ENCODE measurements at regions not wholly inside any gene's neighbourhood (a gene's known extent, or its start where the extent isn't known, plus 50 kb on each side); places are given as distances from the start of the nearest gene placed in this dataset.
A peak's percentile ranks its signal among the peaks of the same experiment; 100 is the strongest.

DNA sequence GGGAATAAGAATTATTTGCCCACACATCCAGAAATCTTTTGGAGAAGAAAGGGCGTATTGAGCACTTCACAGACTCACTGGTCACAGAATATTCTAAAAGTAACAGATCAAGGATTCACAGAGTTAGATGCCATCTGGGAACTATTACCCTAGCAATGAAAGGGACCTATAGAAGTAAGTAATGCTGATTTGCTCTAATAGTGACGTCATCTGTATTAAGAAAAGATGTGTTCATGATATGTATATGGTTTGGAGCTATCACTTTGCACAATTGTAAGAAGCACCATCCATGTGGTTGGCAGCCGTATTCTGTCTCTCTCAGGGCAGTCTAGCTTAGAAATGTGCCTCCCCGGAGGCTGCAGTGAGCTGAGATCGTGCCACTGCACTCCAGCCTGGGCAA lies 52.8 kb upstream of the SV2C start:
- intact Hi-C loops (cut with DNase I) = no loop called here
- DNase-seq = no peak

DNA sequence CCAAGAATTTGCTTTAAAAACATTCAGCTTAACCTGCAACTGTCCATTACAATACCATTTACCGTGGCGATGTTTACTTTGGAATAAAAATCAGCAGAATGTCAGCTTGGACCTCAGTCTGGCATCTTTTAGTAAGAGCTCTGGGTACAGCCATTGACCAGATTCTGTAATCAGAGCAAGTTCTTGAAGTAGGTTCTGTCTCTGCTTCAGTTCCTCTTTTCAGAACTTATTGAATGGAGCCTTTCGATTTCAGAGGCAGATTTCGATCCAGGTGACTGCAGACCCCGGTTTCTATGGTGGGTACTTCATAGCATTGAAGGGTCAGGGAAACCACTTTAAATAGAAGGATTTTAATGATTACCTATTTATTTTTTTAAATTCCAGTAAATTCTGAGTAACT lies 53.4 kb upstream of the SV2C start:
- intact Hi-C loops (cut with DNase I) = no loop called here
- no peak for DNase-seq

DNA sequence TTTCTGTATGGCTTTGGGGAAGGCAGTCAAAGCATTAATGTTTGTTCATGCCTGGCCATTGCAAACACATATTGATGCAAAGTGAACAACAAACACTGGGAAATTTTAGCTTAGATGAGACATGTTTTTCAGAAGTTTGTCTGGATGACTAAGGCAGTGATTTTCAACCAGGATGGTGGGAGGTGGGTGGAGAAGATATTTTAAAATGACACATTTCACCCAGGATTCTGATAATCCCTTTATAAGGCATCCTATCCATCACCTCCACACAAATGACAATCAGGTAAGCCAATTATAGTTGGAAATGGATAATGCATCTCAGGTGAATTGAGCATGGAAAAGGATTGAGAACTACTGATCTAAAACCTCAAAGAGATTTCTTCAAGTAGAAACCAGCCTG lies 57.4 kb upstream of the SV2C start:
- intact Hi-C loops (cut with DNase I) = no loop called here
- DNase-seq = no peak

DNA sequence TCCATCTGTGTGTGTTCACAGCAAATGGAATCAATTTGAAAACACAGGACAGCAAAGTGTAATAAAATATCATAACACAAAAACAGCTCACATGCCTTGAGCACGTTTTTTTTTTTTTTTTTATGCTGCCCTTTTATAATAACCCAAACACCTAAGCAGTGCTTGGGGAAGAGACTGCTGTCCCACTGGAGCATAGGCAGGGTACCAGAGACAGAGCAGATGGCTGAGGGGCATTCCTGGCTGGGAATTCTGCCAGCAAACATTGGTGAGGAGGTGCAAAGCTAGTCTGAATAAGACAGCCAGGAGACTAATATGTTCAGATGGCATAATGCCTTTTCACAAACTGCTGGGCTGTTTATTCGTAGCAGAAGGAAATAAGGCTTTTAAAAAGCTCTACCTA lies 58.1 kb upstream of the SV2C start:
- intact Hi-C loops (cut with DNase I) = no loop called here
- no peak for DNase-seq

DNA sequence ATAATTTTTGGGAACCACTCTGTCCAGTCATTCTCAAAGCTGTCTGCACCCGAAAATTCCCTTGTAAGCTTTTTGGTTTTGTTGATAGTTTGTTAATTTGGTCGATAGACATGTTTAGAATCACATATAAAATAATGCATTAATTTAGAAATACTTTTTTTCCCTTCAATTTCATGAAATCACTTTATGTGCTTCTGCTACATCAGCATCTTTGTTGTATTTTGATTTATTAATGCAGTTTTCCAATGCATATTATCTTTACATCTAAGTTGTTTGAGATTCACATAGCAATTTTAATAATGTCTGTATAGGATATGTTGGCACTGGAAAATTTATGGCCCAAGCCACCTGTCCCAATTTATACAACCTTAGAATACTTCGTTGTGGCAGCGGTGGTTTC lies 60.6 kb upstream of the SV2C start:
- DNase-seq = no peak
- intact Hi-C loops (cut with DNase I) = no loop called here

DNA sequence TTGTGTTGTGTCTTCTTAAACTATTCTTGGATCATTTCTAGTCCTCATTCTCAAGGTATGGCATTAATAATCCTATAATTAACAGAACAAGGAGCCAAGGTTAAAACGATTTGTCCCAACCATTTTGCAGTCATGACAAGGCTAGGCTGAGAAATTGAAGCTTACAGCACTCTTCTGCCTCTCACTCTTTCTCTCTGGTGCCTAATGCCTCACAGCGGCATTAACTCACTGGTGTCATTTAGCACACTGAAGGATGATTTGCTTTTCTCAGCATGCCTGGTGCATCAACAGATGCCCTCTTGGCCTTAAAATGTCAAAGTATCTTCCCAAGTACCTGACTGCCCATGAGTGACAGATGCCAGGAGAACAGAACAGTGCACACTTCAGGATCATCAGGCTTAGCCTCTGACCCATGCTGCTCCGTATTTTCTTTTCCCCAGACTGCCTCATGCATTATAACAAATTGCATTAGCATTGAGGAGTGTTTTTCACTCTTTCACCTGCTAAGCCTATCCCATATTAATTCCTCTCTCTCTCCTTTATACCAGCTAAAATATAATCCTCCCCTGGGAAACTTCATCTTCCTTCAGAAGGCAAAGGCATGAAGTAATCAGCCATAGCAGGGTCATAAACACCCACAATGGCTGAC lies 61.1 kb upstream of the SV2C start:
- intact Hi-C loops (cut with DNase I) = no loop called here
- no peak for DNase-seq

DNA sequence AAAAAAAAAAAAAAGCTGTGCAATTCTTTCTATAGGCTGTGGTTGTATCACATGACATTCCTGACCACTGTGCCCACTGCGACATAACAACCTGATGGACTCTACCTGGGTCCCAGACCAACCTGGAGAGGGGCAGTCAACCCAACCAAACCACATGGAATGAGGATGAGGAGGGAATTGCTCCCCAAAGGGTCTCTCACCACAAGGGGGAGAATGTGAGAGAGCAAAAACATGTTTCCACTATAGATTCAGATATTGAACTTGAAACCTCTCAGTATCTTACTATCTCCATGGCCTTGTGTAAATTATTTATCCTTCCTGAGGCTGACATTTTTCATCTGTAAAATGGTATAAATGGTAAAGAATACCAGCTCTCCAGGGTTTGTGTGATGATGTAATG lies 66.9 kb upstream of the SV2C start:
- intact Hi-C loops (cut with DNase I) = no loop called here
- no peak for DNase-seq

DNA sequence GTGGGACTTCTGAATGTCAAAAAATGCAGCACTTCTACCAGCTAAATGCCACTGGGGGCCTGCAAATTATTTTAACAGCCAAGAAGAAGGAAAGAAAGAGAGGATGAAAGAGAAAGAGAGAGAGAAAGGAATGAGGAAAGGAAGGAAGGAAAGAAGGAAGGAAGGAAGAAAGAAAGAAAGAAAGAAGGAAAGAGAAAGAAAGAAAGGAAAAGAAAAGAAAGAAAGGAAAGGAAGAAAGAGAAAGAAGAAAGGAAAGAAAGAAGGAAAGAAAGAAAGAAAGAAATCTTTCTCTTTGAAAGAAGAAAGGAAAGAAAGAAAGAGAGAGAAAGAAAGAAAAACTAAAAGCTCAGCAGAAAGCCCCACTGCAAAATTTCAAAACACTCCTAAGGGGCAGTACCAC lies 69.2 kb upstream of the SV2C start:
- intact Hi-C loops (cut with DNase I) = no loop called here
- no peak for DNase-seq

DNA sequence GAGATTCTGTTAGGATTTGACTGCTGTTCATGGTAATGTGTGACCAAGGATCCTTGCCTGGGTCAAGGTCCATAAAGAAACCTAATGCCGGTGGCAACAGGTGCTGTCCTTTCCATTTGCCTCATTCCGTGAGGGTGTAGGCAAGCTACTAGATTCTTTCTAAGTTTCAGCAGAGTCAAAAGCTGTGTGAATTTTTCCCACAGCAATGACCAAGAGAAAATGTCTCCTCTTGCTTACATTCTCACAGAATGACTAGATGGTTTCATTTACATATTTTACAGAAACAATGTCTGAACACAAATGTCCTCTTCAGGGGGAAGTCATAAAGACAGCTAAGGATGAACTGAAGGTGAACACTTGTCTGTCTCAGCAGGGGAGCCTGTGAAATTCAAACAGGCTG lies 75.3 kb upstream of the SV2C start:
- intact Hi-C loops (cut with DNase I) = no loop called here

DNA sequence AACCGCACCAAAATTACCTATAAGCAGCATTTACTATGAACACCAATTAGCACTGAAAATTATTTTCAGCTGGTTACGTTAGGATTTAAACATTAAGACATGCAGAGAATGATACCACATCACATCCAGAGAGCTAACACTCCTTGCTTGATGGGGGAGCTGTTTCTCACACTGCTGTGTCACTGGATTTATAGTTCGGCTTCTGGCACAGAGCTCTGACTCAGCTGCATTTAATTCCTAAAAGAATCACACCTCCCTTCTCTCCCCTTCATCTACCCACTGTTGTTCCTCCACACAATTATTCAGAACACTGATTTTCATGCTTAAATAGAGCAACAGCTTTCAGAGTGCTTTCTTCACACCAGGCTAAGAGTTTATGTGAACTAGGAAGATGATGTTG lies 82.6 kb upstream of the SV2C start:
- intact Hi-C loops (cut with DNase I) = no loop called here
- DNase-seq = peak in 1 of 10 donors; percentile 6

More for the DNA sequence above, 75.3 kb upstream of the SV2C start:
- no peak for DNase-seq

DNA sequence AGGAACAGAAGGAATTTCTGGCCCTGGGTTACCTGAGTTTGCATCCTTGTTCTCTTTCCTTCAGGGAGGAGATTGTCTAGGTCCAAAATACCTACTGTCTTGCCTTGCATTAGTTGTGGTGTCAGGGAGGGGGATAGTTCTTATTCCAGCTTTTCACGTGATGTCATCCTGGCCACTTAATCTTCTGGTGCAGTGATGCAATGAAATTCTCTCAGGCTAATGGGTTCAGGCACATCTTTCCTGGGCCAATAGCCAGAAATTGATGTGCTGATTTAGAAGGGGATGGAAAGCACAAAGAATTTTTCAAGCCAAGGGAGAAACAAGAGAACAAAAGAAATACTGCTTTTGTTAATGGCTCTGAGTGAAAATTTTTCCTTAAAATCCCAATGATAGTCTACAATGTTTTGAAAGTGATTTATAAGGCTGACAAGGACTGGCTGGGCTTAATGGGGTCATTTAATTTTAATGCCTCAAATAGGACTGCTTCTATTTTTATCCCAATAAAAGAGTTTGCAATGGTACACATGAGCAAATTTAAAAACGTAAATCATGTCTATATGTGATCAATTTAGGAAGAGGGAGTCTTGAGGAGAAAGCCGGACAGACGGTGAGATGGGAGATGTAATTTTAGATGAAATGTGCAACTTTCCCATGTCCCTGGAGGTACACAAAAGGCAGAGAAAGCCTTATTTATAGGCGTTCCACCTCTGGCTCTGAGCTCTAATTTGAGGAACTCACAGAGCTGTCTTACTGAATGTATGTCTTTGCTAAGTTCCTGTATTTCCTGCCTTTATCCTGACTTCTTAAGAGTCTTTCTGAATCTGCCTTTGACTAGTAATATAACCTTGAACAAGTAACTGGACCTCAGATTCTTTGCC lies 89.3 kb upstream of the SV2C start:
- intact Hi-C loops (cut with DNase I) = no loop called here
- no peak for DNase-seq

DNA sequence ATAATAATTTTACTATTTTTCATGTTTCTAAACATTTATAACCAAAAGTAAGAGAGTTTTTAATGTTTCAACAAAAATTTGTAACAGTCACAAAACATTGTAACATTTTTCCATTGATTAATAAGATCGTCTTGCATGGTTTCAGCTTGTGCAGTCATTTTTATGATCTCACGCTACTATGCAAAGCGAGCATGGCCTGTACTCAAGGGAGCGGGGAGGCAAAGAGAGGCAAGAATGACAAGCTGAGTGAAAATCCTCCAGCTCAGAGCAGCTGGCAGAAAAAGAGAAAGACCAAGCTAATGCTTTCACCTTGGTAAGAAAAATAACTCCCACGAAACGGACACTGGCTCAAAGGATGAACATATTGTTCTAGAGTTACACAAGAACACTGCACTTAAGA lies 90.0 kb upstream of the SV2C start:
- no peak for DNase-seq
- intact Hi-C loops (cut with DNase I) = no loop called here

DNA sequence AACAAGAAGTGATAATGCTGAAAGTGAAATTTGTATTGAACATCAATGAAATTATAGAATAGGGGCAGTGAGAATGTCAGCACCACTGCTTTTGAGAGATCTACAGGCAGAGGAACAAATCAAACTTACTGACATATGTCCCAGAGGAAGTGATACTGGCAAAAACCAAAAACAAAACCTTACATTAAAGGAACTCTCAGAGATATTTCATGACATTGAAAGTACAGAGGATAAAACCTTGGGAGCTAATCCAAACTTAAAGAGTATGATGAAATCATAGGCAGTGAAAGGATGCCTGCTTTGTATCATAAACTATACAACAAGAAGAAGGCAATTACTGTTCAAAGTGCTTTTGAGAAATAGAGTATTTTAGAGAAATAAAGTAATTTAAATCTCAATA lies 90.4 kb upstream of the SV2C start:
- intact Hi-C loops (cut with DNase I) = no loop called here
- DNase-seq = no peak

DNA sequence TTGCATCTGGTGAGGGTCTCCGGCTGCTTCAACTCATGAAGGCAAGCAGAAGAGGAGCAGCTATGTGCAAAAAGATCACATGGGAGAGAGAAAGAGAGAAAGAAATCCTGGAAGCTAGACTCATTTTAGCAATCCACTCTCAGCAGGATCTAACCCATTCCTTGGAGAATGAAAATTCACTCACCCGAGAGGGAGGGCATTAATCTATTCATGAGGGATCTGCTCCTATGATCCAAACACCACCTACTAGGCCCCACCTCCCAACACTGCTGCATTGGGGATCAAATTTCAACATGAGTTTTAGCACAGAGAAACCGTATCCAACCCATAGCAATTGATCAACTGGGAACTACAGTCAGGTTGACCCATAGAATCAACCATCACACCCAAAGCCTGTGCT lies 98.1 kb upstream of the SV2C start:
- DNase-seq = no peak
- intact Hi-C loops (cut with DNase I) = no loop called here

DNA sequence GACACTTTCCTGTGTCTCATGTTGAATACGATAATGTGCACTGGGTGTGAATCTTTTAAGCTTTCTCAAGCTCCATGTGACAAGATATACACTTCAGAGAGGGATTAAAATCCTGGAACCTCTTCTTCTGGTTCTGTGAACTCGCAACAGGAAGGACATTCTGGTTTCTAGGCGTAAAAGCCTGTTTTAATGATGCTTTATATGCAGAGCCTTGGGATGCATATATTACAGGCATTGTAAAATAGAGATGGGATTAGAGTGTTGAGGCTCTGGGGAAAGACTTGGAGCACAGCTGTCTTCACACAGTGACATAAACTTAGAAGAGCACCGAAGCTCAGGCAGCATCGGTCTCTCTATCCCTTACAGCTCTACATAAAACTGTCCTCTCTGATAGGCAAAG lies 107.7 kb upstream of the SV2C start:
- no peak for DNase-seq
- intact Hi-C loops (cut with DNase I) = no loop called here

DNA sequence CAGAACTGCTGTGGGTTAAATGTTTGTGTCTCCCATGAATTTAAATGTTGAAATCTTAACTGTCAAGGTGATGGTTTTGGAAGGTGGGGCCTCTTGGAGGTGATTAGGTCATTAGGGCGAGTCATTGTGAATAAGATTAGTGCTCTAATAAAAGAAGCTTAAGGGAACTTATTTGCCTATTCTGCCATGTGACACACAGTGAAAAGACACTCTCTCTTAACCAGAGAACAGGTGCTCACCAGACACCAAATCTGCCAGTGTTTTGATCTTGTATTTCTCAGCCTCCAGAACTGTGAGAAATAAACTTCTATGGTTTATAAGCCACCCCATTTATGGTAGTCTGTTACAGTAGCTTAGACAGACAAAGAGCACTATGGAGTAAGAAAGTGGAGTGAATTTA lies 117.9 kb upstream of the SV2C start:
- intact Hi-C loops (cut with DNase I) = no loop called here
- no peak for DNase-seq

DNA sequence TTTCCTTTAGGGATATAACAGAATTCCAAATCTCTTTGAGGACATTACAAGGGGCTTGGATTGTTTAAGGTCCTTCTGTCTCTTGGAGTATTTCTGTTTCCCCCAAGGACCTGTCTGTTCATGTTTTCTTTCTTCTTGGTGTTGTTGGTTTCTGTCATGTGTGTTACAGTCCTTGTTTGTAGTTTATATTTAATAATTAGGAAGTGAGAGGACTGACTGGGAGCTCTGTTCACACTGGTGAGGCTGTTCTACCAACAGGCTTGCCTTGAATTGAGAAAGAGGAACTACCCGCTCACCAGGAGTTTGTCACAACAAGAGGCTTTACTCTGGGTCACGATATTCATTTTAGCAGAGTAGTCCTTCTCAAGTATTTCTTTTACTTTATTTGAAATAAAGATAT lies 119.2 kb upstream of the SV2C start:
- DNase-seq = no peak
- intact Hi-C loops (cut with DNase I) = no loop called here

DNA sequence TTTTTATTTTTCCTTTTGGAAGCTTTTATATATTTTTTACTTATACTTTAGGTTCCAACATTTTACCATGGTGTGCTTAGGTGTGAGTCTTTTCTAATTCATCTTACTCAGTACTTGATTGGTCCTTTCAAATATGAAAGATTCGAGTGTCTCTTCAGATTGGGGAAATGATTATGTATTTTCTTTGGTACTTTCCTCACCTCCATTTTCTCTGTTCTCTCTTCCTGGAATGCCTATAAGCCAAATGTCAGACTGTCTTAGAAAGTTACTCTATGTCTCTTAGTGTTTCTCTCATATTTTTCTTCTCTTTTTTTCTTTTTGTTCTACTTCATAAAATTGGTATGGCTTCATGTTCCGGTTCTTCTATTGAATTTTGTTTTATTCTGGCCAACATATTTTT lies 119.6 kb upstream of the SV2C start:
- intact Hi-C loops (cut with DNase I) = no loop called here
- DNase-seq = no peak

DNA sequence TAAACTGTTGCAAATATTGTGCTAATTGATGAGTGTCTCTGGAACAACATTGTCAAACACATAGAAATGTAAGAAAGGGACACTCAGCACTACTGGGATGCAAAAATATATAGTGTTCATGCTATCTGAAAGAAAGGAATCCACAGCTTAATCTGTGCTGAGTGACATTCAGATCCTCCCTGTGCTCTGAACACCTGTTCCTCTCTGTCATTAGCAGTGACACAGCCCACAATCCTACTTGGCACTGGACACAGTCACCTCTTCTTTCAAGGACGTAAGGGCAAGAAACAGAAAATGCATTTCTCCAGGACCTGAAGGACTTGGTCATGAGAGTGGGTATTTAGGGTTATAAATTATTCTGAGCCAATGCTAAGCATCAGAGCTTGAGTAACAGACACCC lies 121.4 kb upstream of the SV2C start:
- no peak for DNase-seq
- intact Hi-C loops (cut with DNase I) = no loop called here

DNA sequence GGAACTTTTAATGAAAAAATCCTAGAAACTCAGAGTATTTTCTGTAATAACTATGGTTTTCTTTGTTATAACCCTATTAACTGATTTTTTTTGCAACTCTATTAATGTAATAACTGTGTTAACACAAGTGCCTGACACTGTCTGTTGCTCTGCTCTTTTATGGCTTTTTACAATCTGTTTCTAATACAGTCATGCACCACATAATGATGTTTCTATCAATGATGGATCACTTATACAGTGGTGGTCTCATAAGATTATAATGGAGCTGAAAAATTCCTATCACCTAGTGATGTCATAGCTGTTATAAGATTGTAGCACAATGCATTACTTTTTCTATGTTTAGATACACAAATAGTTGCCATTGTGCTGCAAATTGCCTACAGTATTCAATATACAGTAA lies 123.1 kb upstream of the SV2C start:
- intact Hi-C loops (cut with DNase I) = no loop called here
- no peak for DNase-seq

DNA sequence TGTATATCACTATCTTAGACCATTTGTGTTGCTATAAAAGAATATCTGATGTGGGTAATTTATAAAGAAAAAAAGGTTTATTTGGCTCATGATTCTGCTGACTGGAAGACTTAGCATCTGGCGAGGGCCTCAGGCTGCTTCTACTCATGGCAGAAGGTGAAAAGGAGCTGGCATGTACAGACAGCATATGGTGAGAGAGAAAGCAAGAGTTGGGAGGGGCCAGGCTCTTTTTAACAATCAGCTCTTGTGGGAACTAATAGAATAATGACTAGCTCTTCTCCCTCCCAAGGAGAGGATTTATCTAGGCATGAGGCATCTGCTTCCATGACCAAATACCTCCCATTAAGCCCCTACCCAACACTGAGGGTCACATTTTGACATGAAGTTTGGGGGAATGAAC lies 130.2 kb upstream of the SV2C start:
- no peak for DNase-seq
- intact Hi-C loops (cut with DNase I) = no loop called here

DNA sequence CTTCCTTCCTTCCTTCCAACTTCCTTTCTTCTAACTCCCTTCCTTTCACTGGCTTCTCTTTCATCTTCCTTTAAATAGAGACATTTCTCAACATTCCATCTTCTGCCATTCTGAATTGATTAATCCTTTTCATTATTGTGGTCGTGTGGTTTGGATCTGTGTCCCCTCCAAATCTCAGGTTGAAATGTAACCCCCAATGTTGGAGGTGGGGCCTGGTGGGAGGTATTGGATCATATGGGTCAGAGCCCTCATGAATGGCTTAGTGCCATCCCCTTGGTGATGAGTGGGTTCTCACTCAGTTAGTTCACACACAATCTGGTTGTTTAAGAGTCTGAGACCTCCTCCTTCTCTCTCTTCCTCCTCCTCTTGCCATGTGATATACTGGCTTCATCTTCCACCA lies 130.9 kb upstream of the SV2C start:
- intact Hi-C loops (cut with DNase I) = no loop called here
- no peak for DNase-seq

DNA sequence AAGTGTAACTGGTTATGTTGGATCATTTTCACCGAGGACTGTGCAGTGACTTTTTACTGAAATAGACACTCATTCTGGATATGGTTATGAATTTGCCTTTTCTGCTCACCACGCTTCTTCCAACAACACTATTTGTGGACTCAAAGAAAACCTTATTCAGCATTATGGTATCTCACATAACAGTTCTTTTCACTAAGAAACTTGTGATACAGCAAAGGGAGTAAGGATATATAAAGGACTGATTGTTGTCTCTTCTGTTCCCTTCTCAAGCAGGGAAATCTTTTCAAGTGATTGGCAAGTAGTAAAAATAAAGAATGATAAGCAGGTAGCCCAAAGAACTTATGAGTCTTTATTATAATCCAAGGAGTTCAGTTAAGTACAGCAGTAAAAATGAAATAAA lies 131.5 kb upstream of the SV2C start:
- intact Hi-C loops (cut with DNase I) = no loop called here
- no peak for DNase-seq

All from posterior cingulate gyrus (tissue), 11 donors.